ENCODE measurements at regions not wholly inside any gene's neighbourhood (a gene's known extent, or its start where the extent isn't known, plus 50 kb on each side); places are given as distances from the start of the nearest gene placed in this dataset.

DNA sequence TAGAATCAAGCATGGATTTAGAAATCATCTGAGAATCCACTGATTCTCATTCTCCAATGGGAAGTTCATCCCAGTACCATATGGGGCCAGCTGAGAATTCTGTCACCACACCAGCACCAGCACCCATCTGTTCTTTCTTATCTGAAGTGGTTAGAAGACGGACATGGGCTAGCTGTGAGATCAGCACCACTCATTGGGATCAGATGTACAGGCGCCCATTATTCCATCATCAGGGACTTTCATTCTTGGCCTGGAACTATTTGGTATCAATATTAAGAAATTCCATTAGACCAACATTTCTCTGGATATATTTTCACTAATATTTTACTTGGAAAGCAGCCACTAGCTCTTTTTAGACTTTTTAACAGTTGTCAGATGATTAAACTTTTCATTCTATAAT lies 185.9 kb upstream of the LINC00305 start:
- Histone ChIP-seq H2AFZ (ENCODE audit: low read length) (no peak overlapping the region), H3K27ac (ENCODE audit: extremely low read length, insufficient read depth, low read length) (no peak overlapping the region), H3K9me3 (ENCODE audit: low read length) (peaks cover 67% of the 10 kb centered on the region), H3K79me2 (ENCODE audit: insufficient read depth, low read length) (no peaks in the 10 kb centered on the region), H3K36me3 (replicated peaks in 1 of 2; ENCODE audit: control insufficient read depth in 1 of 2, insufficient read depth in 2 of 2, low read length in 2 of 2) (no peaks in the 10 kb centered on the region), H3K4me2 (ENCODE audit: low read depth, low read length) (no peak overlapping the region), H4K20me1 (ENCODE audit: insufficient read depth, low read length) (no peaks in the 10 kb centered on the region), H3K27me3 (ENCODE audit: control insufficient read depth in 1 of 2, insufficient read depth in 2 of 2, low read length in 2 of 2) (no peaks in the 10 kb centered on the region), H3K4me1 (ENCODE audit: insufficient read depth, low read length) (no peaks in the 10 kb centered on the region), H3K4me3 (replicated peaks in 1 of 3; ENCODE audit: insufficient read depth in 1 of 3, low read depth in 2 of 3, low read length in 3 of 3) (no peak overlapping the region), H3K9ac (ENCODE audit: insufficient read depth, low read depth, low read length) (no peak overlapping the region)
- WGBS (ENCODE audit: low lambda C conversion rate) = 3% methylated on average over 2 of the region's 2 CpGs
- ChIA-PET POLR2A (no interaction called here), CTCF (ENCODE audit: low intra/inter-chr PET ratio, low total read pairs) (no interaction called here)
- intact Hi-C loops (cut with micrococcal nuclease; ENCODE audit: unreplicated experiment) (no loop called here), in situ Hi-C loops (cut with HindIII; ENCODE audit: extremely low pct_ligation_motif_present, low pct_unique_long_range_greater_than_20kb) (no loop called here)
- DNase-seq (ENCODE audit: low spot score) (no peak), ATAC-seq (no peak), FAIRE-seq (no peak)
- BruUV-seq (replicated peaks) = no TSS peak
- no peak for TF ChIP-seq ZNF382 (CRISPR knock-in tag; IDR thresholded peaks at IDR 0.05; ENCODE audit: borderline replicate concordance)
- TF ChIP-seq PPARG (CRISPR knock-in tag; conservative IDR thresholded peaks at IDR 0.05) = no peak
- no peak for TF ChIP-seq DBP (CRISPR knock-in tag; IDR thresholded peaks at IDR 0.05; ENCODE audit: not compliant biosample characterization)
- no peak for TF ChIP-seq ZNF598 (CRISPR knock-in tag; IDR thresholded peaks at IDR 0.05; ENCODE audit: borderline replicate concordance)
- no peak for TF ChIP-seq HOXA3 (CRISPR knock-in tag; IDR thresholded peaks at IDR 0.05)
- TF ChIP-seq ZNF619 (CRISPR knock-in tag; IDR thresholded peaks at IDR 0.05) = no peak
- TF ChIP-seq, protein P1, sequence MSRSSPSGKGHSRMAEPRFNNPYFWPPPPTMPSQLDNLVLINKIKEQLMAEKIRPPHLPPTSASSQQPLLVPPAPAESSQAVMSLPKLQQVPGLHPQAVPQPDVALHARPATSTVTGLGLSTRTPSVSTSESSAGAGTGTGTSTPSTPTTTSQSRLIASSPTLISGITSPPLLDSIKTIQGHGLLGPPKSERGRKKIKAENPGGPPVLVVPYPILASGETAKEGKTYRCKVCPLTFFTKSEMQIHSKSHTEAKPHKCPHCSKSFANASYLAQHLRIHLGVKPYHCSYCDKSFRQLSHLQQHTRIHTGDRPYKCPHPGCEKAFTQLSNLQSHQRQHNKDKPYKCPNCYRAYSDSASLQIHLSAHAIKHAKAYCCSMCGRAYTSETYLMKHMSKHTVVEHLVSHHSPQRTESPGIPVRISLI (CRISPR knock-in tag; IDR thresholded peaks at IDR 0.05; ENCODE audit: borderline replicate concordance) = no peak
- TF ChIP-seq, protein P2, sequence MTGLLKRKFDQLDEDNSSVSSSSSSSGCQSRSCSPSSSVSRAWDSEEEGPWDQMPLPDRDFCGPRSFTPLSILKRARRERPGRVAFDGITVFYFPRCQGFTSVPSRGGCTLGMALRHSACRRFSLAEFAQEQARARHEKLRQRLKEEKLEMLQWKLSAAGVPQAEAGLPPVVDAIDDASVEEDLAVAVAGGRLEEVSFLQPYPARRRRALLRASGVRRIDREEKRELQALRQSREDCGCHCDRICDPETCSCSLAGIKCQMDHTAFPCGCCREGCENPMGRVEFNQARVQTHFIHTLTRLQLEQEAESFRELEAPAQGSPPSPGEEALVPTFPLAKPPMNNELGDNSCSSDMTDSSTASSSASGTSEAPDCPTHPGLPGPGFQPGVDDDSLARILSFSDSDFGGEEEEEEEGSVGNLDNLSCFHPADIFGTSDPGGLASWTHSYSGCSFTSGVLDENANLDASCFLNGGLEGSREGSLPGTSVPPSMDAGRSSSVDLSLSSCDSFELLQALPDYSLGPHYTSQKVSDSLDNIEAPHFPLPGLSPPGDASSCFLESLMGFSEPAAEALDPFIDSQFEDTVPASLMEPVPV (CRISPR knock-in tag; IDR thresholded peaks at IDR 0.05) = no peak
